Body of pancreas (tissue), 4 donors: ENCODE measurements at regions not wholly inside any gene's neighbourhood (a gene's known extent, or its start where the extent isn't known, plus 50 kb on each side); places are given as distances from the start of the nearest gene placed in this dataset.

Experiments used
- POLR2A ChIP-seq, 3 donors: fragments of 450-650 bp; IDR thresholded peaks; one replicate each; pipeline ENCODE4 v1.6.1; 2016; ENCODE audit warnings: antibody characterized with exemption in 3 of 3, mild to moderate bottlenecking in 2 of 3
- TF ChIP-seq, protein P1 (sequence below), 7 experiments: fragments of 450-650 bp in 4 of 7; fragments of 200-600 bp in 3 of 7; sonication (generic) in 3 of 7; IDR thresholded peaks; one replicate each; pipeline ENCODE4 v1.5.1; 2016 to 2019; ENCODE audit warnings: antibody characterized with exemption in 7 of 7

DNA sequence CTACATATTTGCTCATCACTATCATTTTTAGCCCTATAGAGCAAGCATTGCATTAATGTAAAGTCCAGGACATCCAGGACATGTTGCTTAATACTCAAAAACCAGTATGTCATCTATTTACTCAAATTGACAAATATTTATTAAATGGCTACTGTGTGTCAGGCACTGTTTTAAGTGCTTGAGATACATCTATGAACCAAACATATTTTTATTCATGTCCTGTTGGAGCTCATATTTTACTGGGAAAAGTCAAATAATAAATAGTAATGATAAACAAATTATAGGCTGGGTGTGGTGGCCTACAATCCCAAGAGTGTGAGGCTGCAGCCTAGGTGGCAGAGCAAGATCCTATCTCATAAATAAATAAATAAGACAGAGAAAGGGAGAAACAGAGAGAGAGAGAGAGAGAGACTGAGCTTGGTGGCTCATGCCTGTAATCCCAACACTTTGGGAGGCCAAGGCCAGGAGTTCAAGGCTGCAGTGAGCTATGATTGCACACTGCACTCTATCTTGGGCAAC, 227.9 kb downstream of the GJA1 start:
- TF ChIP-seq, protein P1, sequence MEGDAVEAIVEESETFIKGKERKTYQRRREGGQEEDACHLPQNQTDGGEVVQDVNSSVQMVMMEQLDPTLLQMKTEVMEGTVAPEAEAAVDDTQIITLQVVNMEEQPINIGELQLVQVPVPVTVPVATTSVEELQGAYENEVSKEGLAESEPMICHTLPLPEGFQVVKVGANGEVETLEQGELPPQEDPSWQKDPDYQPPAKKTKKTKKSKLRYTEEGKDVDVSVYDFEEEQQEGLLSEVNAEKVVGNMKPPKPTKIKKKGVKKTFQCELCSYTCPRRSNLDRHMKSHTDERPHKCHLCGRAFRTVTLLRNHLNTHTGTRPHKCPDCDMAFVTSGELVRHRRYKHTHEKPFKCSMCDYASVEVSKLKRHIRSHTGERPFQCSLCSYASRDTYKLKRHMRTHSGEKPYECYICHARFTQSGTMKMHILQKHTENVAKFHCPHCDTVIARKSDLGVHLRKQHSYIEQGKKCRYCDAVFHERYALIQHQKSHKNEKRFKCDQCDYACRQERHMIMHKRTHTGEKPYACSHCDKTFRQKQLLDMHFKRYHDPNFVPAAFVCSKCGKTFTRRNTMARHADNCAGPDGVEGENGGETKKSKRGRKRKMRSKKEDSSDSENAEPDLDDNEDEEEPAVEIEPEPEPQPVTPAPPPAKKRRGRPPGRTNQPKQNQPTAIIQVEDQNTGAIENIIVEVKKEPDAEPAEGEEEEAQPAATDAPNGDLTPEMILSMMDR (IDR thresholded peaks at IDR 0.05) = no peak
- no peak for TF ChIP-seq POLR2A (IDR thresholded peaks at IDR 0.05)
